ENCODE measurements at regions not wholly inside any gene's neighbourhood (a gene's known extent, or its start where the extent isn't known, plus 50 kb on each side); places are given as distances from the start of the nearest gene placed in this dataset.

DNA sequence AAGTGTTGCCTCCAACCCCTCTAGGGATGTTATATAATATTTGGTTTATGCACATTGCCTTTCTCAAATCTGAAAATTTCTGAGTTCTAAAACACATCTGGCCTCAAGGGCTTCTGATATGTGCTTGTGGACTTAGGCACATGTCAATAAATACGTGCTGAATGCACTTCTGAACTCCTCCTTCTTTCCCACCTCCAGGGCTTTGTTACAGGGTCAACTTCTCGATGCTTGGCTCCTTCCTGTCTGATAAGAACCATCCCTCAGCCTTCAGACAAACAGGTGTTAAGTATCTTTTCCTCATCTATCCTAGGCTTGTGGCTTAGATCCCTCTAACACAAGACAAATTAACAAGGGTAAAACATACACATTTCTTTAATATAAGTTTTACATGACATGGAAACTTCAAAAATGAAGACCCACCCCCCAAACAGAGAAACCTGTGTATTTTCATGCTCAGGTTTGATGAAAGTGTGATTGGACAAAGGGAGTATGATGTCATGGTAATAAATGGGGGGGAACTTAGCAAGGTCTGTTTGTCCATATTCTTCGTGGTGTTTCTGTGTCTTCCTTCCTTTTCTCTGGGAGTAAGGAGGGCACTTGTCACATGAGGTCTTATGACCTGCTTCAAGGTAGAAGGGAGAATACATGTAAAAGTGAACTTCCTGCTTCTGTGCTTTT is 326.9 kb downstream of the CD83 start:
- H3K27me3 Mint-ChIP-seq (ENCODE audit: unreplicated experiment) = no peaks in the 10 kb centered on the region
- no peaks in the 10 kb centered on the region for H3K9me3 Mint-ChIP-seq (ENCODE audit: low read depth, unreplicated experiment)
- intact Hi-C loops (cut with micrococcal nuclease; ENCODE audit: unreplicated experiment) = no loop called here
- no peak overlapping the region for H3K4me3 Mint-ChIP-seq (ENCODE audit: low read depth, unreplicated experiment)
- TF ChIP-seq, protein P1, sequence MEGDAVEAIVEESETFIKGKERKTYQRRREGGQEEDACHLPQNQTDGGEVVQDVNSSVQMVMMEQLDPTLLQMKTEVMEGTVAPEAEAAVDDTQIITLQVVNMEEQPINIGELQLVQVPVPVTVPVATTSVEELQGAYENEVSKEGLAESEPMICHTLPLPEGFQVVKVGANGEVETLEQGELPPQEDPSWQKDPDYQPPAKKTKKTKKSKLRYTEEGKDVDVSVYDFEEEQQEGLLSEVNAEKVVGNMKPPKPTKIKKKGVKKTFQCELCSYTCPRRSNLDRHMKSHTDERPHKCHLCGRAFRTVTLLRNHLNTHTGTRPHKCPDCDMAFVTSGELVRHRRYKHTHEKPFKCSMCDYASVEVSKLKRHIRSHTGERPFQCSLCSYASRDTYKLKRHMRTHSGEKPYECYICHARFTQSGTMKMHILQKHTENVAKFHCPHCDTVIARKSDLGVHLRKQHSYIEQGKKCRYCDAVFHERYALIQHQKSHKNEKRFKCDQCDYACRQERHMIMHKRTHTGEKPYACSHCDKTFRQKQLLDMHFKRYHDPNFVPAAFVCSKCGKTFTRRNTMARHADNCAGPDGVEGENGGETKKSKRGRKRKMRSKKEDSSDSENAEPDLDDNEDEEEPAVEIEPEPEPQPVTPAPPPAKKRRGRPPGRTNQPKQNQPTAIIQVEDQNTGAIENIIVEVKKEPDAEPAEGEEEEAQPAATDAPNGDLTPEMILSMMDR (IDR thresholded peaks at IDR 0.05; ENCODE audit: unreplicated experiment) = no peak
- DNase-seq = no peak
- CTCF ChIA-PET = no interaction called here
- no peaks in the 10 kb centered on the region for H3K4me1 Mint-ChIP-seq (ENCODE audit: low read depth, unreplicated experiment)
- no peak overlapping the region for H3K27ac Mint-ChIP-seq (ENCODE audit: unreplicated experiment)
- no TSS peak for BruUV-seq (replicated peaks)
- no peaks in the 10 kb centered on the region for H3K36me3 Mint-ChIP-seq (ENCODE audit: insufficient read depth, unreplicated experiment)

DNA sequence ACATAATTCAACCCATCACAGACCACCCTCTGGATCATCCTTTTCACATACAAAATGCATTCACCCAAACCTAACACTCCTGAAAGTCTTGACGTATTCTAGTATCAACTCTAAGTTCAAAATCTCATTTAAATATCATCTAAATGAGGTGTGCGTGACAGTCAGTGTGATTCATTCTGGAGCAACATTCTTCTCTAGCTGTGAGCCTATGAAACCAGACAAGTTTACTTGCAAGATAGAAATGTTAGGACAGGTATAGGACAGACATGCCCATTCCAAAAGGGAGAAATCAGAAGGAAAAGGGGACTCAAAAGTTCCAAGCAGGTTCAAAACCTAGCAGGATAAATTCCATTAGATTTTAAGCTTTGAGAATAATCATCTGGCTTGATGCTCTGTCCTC is 329.7 kb downstream of the CD83 start:
- no peak overlapping the region for H3K4me3 Mint-ChIP-seq (ENCODE audit: low read depth, unreplicated experiment)
- no peak for DNase-seq
- no peaks in the 10 kb centered on the region for H3K9me3 Mint-ChIP-seq (ENCODE audit: low read depth, unreplicated experiment)
- no peaks in the 10 kb centered on the region for H3K4me1 Mint-ChIP-seq (ENCODE audit: low read depth, unreplicated experiment)
- BruUV-seq (replicated peaks) = no TSS peak
- H3K36me3 Mint-ChIP-seq (ENCODE audit: insufficient read depth, unreplicated experiment) = no peaks in the 10 kb centered on the region
- intact Hi-C loops (cut with micrococcal nuclease; ENCODE audit: unreplicated experiment) = no loop called here
- CTCF ChIA-PET = no interaction called here
- TF ChIP-seq, protein P1 (IDR thresholded peaks at IDR 0.05; ENCODE audit: unreplicated experiment) = no peak
- no peak overlapping the region for H3K27ac Mint-ChIP-seq (ENCODE audit: unreplicated experiment)
- no peaks in the 10 kb centered on the region for H3K27me3 Mint-ChIP-seq (ENCODE audit: unreplicated experiment)

DNA sequence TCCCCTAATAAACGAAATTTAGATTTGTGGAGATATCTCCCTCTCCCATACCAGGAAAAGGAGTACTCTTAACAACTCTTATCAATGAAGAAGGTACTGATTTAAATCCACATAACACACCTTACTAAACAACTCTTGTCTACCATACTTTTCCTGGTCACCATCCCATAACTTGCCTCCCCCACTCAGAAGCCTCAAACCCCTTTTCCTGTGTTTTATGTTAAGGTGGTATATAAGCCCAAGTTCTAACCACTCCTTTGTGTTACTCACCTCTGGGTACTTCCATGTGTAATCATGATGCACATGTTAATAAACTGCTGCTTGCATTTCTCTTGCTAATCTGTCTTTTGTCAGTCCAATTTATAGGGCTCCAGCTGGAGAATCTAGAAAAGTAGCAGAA is 330.7 kb downstream of the CD83 start:
- H3K4me1 Mint-ChIP-seq (ENCODE audit: low read depth, unreplicated experiment) = no peaks in the 10 kb centered on the region
- H3K27me3 Mint-ChIP-seq (ENCODE audit: unreplicated experiment) = no peaks in the 10 kb centered on the region
- H3K4me3 Mint-ChIP-seq (ENCODE audit: low read depth, unreplicated experiment) = no peak overlapping the region
- CTCF ChIA-PET = interaction anchor here (0.6 kb wide), 1 partner anchor 182 kb away, joined by 6 read pairs; no protein-coding TSS in a partner anchor
- DNase-seq = no peak
- intact Hi-C loops (cut with micrococcal nuclease; ENCODE audit: unreplicated experiment) = no loop called here
- TF ChIP-seq, protein P1 (IDR thresholded peaks at IDR 0.05; ENCODE audit: unreplicated experiment) = no peak
- H3K9me3 Mint-ChIP-seq (ENCODE audit: low read depth, unreplicated experiment) = no peaks in the 10 kb centered on the region
- H3K36me3 Mint-ChIP-seq (ENCODE audit: insufficient read depth, unreplicated experiment) = no peaks in the 10 kb centered on the region
- H3K27ac Mint-ChIP-seq (ENCODE audit: unreplicated experiment) = no peak overlapping the region
- BruUV-seq (replicated peaks) = no TSS peak

- Mint-ChIP-seq H3K27me3 (ENCODE audit: unreplicated experiment) (no peaks in the 10 kb centered on the region), H3K9me3 (ENCODE audit: low read depth, unreplicated experiment) (no peaks in the 10 kb centered on the region), H3K36me3 (ENCODE audit: insufficient read depth, unreplicated experiment) (no peaks in the 10 kb centered on the region), H3K27ac (ENCODE audit: unreplicated experiment) (no peak overlapping the region), H3K4me1 (ENCODE audit: low read depth, unreplicated experiment) (no peaks in the 10 kb centered on the region), H3K4me3 (ENCODE audit: low read depth, unreplicated experiment) (no peak overlapping the region)
- TF ChIP-seq, protein P1 (IDR thresholded peaks at IDR 0.05; ENCODE audit: unreplicated experiment) = no peak
- intact Hi-C loops (cut with micrococcal nuclease; ENCODE audit: unreplicated experiment) = no loop called here
- CTCF ChIA-PET = no interaction called here
- no peak for DNase-seq
- BruUV-seq (replicated peaks) = no TSS peak
Measured at GRCh38 chr6:14450133-14450504, 332.5 kb downstream of the CD83 start.
